NCI-H1417 treated with DMSO at 0.1 percent for 48 hours (cell line): ENCODE measurements at regions not wholly inside any gene's neighbourhood (a gene's known extent, or its start where the extent isn't known, plus 50 kb on each side); places are given as distances from the start of the nearest gene placed in this dataset.
"Not testable (repeated sequence)": the region's sequence is repeated elsewhere in the genome, so short reads cannot be mapped to it uniquely, and the experiment has no call there.

Source experiments
- DNase-seq: peaks from one replicate; lab custom pipeline; 2025; lab: John Stamatoyannopoulos, UW

DNA sequence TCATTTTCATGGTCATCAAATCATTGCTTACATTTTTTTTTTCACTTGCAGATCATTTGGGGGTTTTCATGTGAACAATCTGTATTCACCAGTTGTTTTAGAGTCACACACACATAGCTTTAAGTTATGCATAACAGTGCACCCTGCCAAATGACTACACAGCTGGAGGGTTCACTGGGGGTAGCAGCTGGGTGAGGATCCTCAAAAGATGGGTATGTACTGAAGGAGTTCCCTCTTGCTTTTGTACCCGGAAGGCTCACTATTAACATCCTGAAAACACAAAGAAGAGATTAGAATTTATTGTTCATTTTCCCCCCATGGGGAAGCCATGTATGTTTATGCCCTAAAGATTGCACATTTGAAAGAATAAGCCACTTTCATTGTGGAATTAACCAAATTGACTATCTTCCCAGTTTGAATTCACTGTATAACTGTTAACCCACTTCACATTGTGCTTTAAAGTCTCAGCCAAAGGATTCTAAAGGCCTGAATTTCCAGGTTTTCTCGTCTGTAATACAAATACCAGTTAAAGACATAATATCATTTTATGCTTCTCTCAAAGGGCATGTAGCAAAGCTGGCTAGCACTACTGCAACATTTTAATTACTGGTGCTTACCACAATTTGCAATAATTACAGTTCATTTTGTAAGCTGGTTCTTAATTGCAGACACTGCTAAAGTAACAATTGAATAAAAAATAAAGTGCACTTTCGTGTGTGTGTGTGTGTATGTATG is 466.4 kb upstream of the MEF2C start:
- DNase-seq = no peak

DNA sequence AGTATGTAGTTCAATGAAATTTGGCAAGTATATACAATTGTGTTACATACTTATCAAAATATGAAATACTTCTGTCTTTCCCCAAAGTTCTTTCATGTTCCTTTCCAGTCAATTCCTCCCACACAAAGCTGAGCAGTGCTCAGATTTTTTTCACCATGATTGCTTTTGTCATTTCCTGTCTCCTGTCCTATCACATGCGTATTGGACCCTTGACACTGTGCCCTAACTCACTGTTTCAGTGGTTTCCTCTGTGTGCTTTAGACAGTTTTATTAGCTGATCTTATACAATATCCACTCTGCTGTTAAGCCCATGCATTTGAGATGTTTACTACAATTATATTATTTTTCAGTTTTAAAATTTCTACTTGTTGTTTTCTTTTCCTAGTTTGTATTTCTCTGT is 463.6 kb upstream of the MEF2C start:
- no peak for DNase-seq

DNA sequence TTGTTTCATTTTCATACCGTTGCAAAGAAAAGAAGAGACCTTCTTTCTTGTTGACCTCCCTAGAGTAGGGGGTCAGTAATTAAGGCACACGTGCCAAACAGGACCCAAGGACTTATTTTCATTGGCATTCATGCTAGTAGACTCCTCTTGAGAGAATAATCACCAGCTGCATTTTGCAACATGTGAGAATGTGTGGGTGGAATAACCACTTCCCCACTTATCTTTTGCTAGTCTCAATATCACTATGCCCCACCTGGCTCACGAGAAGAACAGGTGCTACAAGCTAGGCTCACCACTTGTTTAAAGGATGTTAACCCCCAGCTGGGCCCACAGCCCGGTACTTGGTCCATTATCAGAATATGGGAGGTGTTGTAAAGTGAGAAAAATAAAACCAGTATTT is 460.7 kb upstream of the MEF2C start:
- DNase-seq = no peak

DNA sequence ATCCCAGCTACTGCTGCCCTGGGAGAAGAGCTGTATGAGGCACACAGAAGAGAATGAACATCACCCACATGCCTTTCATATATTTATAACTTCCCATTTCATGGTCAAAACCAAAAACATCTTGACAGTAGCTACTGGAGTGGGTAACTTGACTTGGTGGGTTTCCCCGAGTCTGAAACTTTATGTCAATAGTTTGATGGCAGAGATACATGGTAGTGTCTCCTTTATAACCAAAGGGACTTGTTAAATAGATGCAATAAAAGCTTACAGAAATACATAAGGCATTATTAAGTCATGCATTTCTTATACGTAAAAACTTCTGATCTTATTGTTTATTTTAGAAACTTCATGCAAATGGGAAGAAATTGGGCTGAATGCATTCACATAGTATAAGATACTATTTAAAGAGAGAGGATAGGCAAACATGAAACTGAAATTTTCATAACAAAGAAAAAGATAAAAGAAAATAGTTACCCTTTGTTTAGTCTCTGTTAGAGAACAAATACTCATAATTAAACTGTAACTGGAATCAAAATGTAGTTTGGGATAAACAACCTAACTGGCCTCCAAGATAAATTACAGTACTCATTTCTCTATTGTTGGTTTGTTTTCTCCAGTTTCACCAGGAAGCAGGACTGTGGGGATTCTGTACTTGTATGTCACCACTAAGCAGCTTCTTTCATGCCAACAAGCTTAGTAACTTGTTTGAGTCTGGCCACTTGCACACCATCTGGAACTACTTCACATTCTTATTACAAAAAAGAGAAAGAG is 459.3 kb upstream of the MEF2C start:
- DNase-seq = no peak

DNA sequence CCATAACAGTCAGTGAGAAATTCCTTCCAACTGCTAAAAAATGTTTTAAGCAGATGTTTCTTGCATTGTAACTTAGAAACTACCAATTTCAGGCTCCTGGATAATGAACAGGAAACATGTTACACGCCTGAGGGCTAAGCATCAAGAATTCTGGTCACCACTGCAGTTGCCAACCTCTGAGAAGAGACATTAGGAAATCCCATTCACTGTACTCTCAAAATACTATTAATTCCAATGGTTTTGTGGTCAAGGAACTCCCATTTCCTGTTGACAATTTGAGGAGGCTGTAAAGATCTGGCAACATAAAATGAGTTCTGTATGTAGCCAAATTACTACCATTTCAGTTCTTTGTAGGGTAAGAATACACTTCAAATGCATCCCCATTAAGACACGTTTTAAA is 456.0 kb upstream of the MEF2C start:
- DNase-seq = no peak

DNA sequence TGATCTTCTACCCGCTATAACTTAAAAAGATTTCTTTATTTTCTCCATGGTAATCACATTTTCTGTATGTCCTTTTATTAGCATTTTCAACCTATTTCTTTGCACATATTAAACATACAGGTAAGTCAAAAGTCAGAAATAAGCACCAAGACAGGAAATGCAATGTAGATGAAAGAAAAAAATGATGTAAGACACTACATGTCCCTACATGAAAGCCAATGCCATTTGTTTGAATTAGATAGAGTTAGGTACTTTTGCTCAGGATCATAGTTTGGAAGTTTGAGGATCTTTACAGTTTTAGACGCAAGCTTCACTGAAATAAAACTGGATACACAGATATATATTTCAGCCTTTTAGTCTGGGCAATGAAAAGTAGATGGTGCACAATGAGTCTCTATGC is 453.1 kb upstream of the MEF2C start:
- no peak for DNase-seq

DNA sequence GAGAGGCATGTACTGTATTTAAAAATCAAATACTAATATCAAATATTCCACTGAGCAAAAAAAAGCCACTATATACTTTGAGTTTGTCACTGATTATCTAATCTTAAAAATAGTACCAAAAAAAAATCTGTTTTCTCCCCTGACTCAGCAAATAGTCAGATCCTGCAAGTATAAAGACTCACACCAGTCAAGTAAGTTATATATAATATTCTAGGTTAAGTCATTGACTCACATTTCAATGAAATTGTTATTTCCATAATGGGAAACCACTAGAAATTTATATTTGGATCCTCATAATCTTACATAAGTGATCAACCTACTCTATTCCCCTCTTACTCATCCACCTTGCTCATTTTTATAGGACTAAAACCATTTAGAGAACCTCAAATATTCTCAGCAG is 447.2 kb upstream of the MEF2C start:
- no peak for DNase-seq

DNA sequence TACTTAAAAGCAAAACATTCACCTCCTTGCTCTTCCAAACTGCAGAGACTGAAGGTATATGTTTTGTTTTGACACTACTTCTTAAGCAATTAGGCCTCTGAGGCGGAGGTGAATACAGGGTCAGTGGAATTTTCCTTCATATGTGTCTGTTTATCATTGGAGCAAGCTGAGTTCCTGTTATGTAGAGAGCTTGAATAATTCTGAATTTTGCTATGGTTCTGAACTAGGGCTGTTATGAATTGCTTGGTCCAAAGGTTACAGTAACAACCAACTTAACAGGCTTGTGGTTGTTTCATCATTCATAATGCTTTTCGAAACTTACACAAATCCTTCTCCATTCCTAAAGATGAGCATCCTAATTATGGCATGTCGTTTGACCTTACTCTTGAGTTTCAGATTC is 444.6 kb upstream of the MEF2C start:
- no peak for DNase-seq

DNA sequence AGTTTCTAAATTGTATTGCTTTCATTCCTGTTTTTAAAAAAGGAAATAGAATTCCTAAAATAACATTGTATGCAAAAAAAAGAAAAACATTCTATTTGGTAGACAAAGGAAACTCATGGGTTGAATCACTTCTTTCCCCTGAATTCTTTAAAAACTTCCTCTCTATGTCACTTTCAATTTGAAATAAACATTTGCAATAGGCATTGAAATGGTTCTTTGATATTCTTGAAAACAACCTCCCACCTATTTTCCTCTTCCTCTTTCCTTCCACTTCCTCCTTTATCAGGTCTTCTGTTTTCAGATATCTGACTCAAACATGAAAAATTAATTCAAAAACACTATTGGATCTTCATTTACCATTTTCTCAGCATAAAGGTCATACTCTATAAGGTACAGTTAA is 442.0 kb upstream of the MEF2C start:
- no peak for DNase-seq

DNA sequence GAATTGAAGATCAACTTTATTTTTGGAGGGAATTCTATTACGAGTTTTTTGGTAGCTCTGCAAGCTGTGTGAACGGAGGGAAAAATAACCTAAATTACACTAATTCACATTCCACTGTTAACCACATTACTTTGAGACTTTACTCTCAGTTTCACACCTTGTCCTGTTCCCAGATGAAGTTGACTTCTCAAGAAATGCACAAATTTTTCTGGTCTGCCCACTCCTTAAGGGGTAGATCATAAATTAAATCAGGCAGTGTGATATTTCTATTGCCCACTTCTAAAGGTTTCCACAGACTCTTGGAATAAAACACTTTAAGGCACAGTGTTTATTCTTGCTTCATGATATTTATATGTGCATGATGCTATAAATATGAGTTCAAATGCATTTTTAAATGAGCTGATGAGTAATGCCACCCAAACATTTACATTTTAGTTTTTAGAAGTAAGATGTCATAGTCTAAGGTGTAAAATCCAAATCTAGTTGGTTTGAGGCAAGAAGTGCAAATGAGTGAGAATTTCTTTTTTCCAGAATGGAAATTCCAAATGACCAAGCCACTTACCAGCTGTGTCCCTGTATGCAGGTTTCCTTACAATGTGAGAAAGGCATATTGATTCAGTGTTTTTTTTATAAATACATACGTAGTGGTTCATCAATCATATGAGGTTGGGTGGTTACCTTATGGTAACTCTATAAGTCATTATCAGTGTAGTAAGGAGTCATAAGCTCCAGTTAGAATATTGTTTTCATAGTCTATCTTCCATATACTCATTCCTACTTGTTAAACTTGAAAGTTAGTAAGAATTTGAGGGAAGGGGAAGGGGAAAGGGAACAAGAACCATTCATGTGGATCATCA is 437.7 kb upstream of the MEF2C start:
- no peak for DNase-seq

DNA sequence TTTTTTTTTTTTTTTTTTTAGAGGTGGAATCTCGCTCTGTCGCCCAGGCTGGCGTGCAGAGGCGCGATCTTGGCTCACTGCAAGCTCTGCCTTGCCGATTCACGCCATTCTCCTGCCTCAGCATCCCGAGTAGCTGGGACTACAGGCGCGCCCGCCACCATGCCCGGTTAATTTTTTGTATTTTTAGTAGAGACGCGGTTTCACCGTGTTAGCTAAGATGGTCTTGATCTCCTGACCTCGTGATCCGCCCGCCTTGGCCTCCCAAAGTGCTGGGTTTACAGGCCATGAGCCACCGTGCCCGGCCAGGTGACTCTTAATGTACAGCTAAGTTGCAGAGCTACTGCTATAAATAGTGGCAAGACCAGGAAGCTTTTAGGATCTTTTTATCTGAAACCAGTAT is 434.9 kb upstream of the MEF2C start:
- DNase-seq = not testable (repeated sequence)

DNA sequence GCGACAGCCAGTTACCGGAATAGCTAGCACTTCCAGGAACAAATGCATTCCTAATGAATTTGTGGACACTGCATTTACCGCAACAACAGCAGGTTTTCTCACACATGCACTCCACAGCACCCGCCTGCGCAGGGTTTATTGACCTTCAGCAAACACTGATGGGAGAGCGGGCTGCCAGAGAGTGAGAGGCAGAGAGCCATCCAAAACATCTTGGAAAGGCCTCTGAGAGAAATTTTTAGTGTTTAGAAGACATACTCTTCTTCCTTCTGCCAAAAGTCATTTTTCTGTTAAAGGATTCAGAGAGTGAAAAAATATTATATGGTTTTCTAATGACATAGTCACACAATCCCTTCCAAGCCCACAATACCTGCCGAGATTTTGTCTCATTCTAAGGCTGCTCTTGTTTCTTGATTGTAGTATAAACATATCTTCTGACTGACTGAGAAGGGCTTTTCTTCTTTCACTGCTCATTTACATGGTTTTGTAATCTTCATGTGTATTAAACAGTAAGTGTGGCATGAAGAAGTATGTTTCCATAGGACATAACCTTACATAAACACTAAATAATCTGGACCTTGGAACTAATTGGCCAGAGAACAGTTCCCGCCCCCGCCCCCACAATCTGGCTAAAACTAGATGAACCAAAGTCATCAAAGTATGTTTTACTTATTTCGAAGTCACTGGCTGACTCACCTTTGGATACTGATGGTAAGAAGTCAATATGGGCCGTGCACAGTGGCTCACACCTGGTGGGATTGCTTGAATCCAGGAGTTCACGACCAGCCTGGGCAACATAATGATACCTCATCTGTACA is 432.5 kb upstream of the MEF2C start:
- DNase-seq = no peak

DNA sequence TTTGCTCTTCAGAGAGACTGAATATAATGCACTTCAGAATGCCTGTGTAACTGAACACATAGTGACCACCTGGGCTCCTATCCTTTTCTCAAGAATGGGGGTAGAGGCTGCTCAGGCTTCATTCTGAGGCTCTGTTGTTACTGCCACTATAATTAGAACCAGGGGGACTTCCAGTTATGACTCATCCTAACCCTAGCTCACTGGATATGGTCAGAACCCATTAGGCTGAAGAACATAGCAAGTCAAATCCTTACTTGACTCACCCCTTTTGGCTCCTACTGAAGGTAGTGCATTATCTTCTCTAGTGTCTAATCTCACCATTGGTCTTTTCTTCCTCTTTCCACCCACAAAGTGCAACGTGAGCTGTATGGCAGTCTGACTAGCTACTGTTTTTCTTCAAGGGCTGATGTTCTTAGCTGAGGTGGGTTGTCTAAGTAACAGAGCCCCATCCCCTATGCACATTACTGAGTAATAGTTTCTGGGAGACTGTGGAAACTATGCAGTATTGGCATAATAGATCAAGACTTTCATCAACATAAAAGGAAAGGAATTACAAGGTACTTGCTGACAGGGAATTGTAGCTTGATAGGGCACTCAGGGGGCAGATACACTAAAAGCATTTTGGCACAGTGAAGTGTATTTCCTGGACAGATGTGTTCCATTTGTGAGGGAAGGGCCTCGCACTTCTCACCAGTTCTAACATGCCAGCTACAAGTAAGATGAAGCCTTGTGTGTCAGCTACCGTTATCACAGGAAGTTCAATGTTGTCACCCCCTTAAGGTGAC is 431.0 kb upstream of the MEF2C start:
- DNase-seq = no peak

DNA sequence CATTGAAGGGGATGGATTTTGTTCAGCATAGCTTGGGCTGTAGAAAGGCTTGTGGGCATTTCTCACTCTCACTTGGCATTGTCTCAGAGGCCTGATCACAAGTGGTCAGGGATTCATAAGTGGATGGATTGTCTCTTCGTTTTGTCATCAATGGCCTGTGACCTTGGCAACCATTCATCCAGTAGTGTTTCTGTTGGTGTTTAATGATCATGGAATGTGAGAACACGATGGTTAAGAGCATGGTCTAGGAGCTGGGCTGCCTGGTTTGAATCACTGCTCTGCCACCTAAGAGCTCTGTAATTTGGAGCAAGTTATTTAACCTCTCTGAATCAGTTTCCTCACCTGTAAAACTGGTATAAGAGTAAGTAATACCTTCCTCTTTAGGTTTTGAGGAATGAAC is 430.1 kb upstream of the MEF2C start:
- no peak for DNase-seq

DNA sequence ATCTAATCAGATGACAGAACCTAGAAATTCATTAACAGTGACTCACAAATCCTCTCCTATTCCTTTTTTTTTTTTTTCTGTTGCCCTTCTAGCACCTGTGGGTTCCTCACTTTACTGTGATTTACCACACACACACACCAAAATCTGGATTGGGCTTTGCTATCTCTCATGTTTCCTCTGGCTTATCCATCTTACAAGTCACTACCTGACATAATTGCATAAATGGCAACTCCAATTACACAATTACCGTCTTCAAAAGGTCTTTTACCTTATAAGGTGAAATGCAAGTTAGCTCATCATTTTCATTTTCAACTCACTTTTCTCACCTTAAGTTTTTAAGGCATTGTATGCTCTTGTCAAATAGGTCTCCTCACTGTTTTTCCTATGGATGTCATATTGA is 426.3 kb upstream of the MEF2C start:
- DNase-seq = no peak

DNA sequence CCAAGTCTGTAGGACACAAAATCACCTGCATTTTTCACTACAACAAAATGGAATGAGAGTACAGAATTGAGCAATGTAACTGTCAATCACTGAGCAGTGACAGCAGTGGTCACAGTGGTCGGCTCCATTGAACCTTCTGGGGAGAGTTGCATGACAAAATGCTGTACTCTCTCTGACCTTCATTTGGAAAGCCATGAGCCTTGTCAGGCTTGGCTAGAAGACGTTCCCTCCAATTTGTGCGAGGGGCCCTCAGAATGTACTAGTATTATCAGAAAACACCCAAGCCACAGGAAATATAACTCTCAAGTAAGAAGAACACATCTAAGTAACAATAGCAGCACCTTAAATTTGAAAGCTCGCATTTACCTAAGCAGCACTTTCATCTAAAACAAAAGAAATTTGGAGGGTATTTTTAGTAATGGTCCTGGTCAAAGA is 425.6 kb upstream of the MEF2C start:
- DNase-seq = no peak

DNA sequence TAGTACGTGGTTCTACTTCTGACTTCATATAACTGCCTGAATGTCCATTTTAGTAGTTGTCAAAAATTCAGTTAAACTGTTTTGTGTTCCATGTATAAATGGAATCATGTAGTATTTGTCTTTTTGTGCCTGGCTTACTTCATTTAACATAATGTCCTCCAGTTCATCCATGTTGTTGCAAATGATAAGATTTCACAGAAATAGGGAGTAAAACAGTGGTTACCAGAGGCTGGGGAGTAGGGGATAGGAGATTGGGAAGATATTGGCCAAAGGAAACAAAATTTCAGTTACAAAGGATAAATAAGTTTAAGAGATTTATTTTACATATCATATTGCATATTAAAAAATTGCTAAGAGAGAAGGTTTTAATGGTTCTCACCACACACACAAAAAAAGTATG is 425.0 kb upstream of the MEF2C start:
- DNase-seq = no peak

DNA sequence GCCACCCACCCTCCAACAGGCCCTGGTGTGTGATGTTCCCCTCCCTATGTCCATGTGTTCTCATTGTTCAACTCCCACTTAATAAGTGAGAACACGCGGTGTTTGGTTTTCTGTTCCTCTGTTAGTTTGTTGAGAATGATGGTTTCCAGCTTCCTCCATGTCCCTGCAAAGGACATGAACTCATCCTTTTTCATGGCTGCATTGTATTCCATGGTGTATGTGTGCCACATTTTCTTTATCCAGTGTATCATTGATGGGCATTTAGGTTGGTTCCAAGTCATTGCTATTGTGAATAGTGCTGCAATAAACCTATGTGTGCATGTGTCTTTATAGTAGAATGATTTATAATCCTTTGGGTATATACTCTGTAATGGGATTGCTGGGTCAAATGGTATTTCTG is 424.2 kb upstream of the MEF2C start:
- DNase-seq = not testable (repeated sequence)

DNA sequence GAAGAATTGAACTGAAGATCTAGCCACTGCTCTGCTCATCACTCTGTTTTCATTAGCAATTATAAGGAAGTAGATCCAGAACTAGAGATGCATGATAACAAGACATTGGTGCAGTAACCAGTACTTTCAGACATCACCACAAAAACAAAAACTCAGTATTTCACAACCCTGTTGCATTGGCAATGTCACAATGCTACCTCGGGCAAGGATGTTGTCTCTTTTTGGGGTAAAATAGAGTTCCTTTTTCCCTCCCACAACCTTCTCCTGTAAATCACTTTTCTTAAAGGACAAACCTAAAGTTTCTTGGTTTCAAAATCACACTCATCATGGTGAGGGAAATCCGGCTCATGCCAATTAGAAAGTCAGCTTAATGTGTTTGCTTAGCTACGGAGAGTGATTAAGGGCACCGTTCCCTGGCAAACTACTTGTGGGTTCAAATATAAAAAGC is 420.1 kb upstream of the MEF2C start:
- DNase-seq = no peak

DNA sequence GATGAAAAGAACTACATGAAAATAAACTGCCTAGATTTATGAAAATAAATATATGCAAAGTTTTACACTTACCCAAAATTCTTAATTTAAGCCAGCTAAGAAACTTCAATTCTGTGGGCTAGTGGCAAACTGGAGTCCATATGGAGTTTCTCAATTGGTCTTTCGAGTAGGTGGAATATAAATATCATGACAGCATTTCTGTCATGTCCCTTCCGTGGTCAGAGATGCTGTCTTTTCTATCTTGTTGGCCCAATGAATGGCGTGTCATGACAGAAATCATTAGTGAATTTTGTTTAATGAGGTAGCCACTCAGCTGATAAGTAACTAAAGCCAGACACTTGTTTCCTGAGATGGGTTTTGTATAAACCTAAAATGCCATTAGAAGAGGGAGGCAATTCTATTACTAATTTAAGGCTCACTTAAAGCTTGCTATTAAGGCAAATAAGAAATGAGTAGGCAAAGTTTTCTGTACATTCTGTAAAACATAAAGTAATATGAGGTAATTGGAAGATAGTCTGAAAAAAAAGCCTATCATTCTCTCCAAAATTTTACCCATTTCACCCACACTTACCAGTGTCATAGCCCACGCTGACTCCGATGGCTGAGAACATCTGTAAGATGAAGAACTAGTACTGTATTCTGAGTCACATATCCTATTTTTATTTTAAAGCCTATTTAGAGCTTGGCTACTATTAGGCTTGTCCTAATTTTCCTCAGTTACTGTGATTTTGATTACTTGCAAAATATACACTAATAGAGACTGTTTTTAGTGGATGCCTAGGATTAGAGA is 419.3 kb upstream of the MEF2C start:
- no peak for DNase-seq
